ENCODE measurements at regions not wholly inside any gene's neighbourhood (a gene's known extent, or its start where the extent isn't known, plus 50 kb on each side); places are given as distances from the start of the nearest gene placed in this dataset.

- Histone ChIP-seq H3K9me3 (ENCODE audit: control insufficient read depth, insufficient read depth, low read length) (no peaks in the 10 kb centered on the region), H3K4me3 (ENCODE audit: low read length) (no peak overlapping the region), H3K27ac (ENCODE audit: low read length) (no peak overlapping the region), H3K36me3 (ENCODE audit: control insufficient read depth, insufficient read depth, low read length) (no peaks in the 10 kb centered on the region), H3K27me3 (ENCODE audit: control insufficient read depth, insufficient read depth, low read length) (no peaks in the 10 kb centered on the region), H3K4me1 (ENCODE audit: control insufficient read depth, insufficient read depth, low read length) (no peaks in the 10 kb centered on the region)
- H3K27me3 Mint-ChIP-seq (ENCODE audit: low read depth in 2 of 2), result no peaks in the 10 kb centered on the region
- intact Hi-C loops (cut with micrococcal nuclease), result no loop called here
- no peak for TF ChIP-seq CTCF (IDR thresholded peaks at IDR 0.05)
- H3K27ac Mint-ChIP-seq, result no peak overlapping the region
- H3K4me3 Mint-ChIP-seq, result no peak overlapping the region
- H3K4me1 Mint-ChIP-seq, result no peaks in the 10 kb centered on the region
- DNase-seq, result no peak
- ATAC-seq, result no peak
- 75% methylated on average over 2 of the region's 4 CpGs for WGBS (ENCODE audit: insufficient coverage)
- H3K36me3 Mint-ChIP-seq, result no peaks in the 10 kb centered on the region
- H3K9me3 Mint-ChIP-seq, result peaks cover 12 to 28% of the 10 kb centered on the region in 2 donors
These were observed 1595.9 kb upstream of the NUDT12 start for GRCh38 chr5:105158526-105158925.

DNA sequence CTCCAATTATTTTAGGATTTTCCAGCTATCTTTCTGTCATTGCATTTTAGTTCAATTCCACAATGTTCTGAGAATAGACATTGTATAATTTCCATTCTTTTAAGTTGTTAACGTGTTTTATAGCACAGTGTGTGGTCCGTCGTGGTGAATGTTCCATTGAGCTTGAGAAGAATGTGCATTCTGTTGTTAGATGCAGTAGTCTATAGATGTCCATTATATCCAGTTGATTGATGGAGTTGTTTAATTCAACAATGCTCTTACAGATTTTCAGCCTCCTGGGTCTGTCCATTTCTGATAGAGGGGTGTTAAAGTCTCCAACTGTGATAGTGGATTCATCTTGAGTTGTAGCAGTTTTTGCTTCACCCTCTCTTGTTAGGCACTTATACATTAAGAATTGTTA, 1587.7 kb upstream of the NUDT12 start:
- Histone ChIP-seq H3K27me3 (ENCODE audit: control insufficient read depth, insufficient read depth, low read length) (no peaks in the 10 kb centered on the region), H3K4me1 (ENCODE audit: control insufficient read depth, insufficient read depth, low read length) (no peaks in the 10 kb centered on the region), H3K9me3 (ENCODE audit: control insufficient read depth, insufficient read depth, low read length) (no peaks in the 10 kb centered on the region), H3K27ac (ENCODE audit: low read length) (no peak overlapping the region), H3K36me3 (ENCODE audit: control insufficient read depth, insufficient read depth, low read length) (no peaks in the 10 kb centered on the region), H3K4me3 (ENCODE audit: low read length) (no peak overlapping the region)
- Mint-ChIP-seq H3K9me3 (peaks cover 16 to 22% of the 10 kb centered on the region in 2 donors), H3K27me3 (ENCODE audit: low read depth in 2 of 2) (no peaks in the 10 kb centered on the region), H3K27ac (no peak overlapping the region), H3K4me3 (no peak overlapping the region), H3K36me3 (peaks cover 15% of the 10 kb centered on the region), H3K4me1 (no peaks in the 10 kb centered on the region)
- 78% methylated on average over 3 of the region's 3 CpGs for WGBS (ENCODE audit: insufficient coverage)
- intact Hi-C loops (cut with micrococcal nuclease), result no loop called here
- TF ChIP-seq CTCF (IDR thresholded peaks at IDR 0.05), result no peak
- ATAC-seq (no peak), DNase-seq (no peak)

DNA sequence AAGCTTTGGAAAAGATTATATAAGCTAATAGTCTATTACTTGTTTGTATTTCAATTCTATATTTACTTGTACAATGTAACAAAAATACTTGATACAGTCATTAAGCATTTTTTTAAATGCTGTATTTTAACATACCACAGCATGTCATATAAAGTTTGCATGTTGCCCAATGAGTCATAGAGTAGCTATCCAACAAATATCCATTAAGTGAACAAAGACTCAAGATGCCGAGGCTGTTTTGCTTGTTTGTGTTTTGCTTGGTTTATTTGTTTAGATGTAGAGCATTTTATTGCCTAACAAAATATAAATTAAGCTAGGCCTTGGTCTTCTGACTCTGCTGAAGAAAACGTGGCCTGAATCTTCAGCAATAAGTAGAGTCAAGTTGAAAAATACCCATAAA, 1584.3 kb upstream of the NUDT12 start:
- no peak overlapping the region for H3K27ac Mint-ChIP-seq
- intact Hi-C loops (cut with micrococcal nuclease), result no loop called here
- H3K27ac ChIP-seq (ENCODE audit: low read length), result no peak overlapping the region
- no peak overlapping the region for H3K4me3 ChIP-seq (ENCODE audit: low read length)
- no peak for TF ChIP-seq CTCF (IDR thresholded peaks at IDR 0.05)
- no peaks in the 10 kb centered on the region for H3K4me1 ChIP-seq (ENCODE audit: control insufficient read depth, insufficient read depth, low read length)
- no peaks in the 10 kb centered on the region for H3K36me3 ChIP-seq (ENCODE audit: control insufficient read depth, insufficient read depth, low read length)
- DNase-seq (no peak), ATAC-seq (no peak)
- peaks cover 5 to 6% of the 10 kb centered on the region in 2 donors for H3K9me3 Mint-ChIP-seq
- H3K27me3 ChIP-seq (ENCODE audit: control insufficient read depth, insufficient read depth, low read length), result no peaks in the 10 kb centered on the region
- no peaks in the 10 kb centered on the region for H3K9me3 ChIP-seq (ENCODE audit: control insufficient read depth, insufficient read depth, low read length)
- H3K4me3 Mint-ChIP-seq, result no peak overlapping the region
- no CpG with 5 or more reads among the region's 2 CpGs for WGBS (ENCODE audit: insufficient coverage)
- peaks cover 4% of the 10 kb centered on the region for H3K36me3 Mint-ChIP-seq
- no peaks in the 10 kb centered on the region for H3K27me3 Mint-ChIP-seq (ENCODE audit: low read depth in 2 of 2)
- H3K4me1 Mint-ChIP-seq, result no peaks in the 10 kb centered on the region

- ATAC-seq (no peak), DNase-seq (no peak)
- H3K27me3 Mint-ChIP-seq (ENCODE audit: low read depth in 2 of 2), result no peaks in the 10 kb centered on the region
- no peaks in the 10 kb centered on the region for H3K4me1 Mint-ChIP-seq
- H3K4me3 Mint-ChIP-seq, result no peak overlapping the region
- H3K27ac Mint-ChIP-seq, result no peak overlapping the region
- no peak for TF ChIP-seq CTCF (IDR thresholded peaks at IDR 0.05)
- H3K9me3 Mint-ChIP-seq, result peaks cover 0 to under 1% of the 10 kb centered on the region in 2 donors
- no peaks in the 10 kb centered on the region for H3K9me3 ChIP-seq (ENCODE audit: control insufficient read depth, insufficient read depth, low read length)
- no peaks in the 10 kb centered on the region for H3K4me1 ChIP-seq (ENCODE audit: control insufficient read depth, insufficient read depth, low read length)
- intact Hi-C loops (cut with micrococcal nuclease), result no loop called here
- 95% methylated on average over 8 of the region's 8 CpGs for WGBS (ENCODE audit: insufficient coverage)
- H3K27ac ChIP-seq (ENCODE audit: low read length), result no peak overlapping the region
- no peak overlapping the region for H3K4me3 ChIP-seq (ENCODE audit: low read length)
- H3K27me3 ChIP-seq (ENCODE audit: control insufficient read depth, insufficient read depth, low read length), result no peaks in the 10 kb centered on the region
- H3K36me3 ChIP-seq (ENCODE audit: control insufficient read depth, insufficient read depth, low read length), result no peaks in the 10 kb centered on the region
- no peaks in the 10 kb centered on the region for H3K36me3 Mint-ChIP-seq
These were observed 1582.6 kb upstream of the NUDT12 start for GRCh38 chr5:105145152-105145551.

All from natural killer cell (primary cell).